HL-60 (cell line): ENCODE measurements at regions not wholly inside any gene's neighbourhood (a gene's known extent, or its start where the extent isn't known, plus 50 kb on each side); places are given as distances from the start of the nearest gene placed in this dataset.

ENCODE experiments used
- CTCF ChIP-seq: IDR thresholded peaks from one replicate; pipeline ENCODE4 v1.5.1; 2011; ENCODE audit warnings: low read length, control low read depth, inconsistent platforms; ENCODE audit not compliant: insufficient read depth
- SPI1 ChIP-seq: IDR thresholded peaks from 2 replicates; pipeline ENCODE4 v1.6.1; 2012; ENCODE audit warnings: low read depth, mild to moderate bottlenecking, borderline replicate concordance

- no peak for TF ChIP-seq CTCF
- TF ChIP-seq SPI1, result no peak
Measured at GRCh38 chr10:105718207-105718995, 1077.3 kb downstream of the SORCS3 start.
